Dendritic cell treated with granulocyte-macrophage colony-stimulating factor and Interleukin-4, amounts not matched to agents 40 ng/mL and 50 ng/mL, for 4 days (primary cell): ENCODE measurements at regions not wholly inside any gene's neighbourhood (a gene's known extent, or its start where the extent isn't known, plus 50 kb on each side); places are given as distances from the start of the nearest gene placed in this dataset.
A peak's percentile ranks its signal among the peaks of the same experiment; 100 is the strongest.
"Not testable (repeated sequence)": the region's sequence is repeated elsewhere in the genome, so short reads cannot be mapped to it uniquely, and the experiment has no call there.

Source experiments
- H3K27ac Mint-ChIP-seq: one replicate; pipeline ENCODE4 v1.8.0; 2022; ENCODE audit warnings: mild to moderate bottlenecking, mixed read lengths
- H3K27me3 Mint-ChIP-seq: one replicate; pipeline ENCODE4 v1.8.0; 2022; ENCODE audit warnings: mild to moderate bottlenecking, mixed read lengths
- H3K36me3 Mint-ChIP-seq: one replicate; pipeline ENCODE4 v1.8.0; 2022; ENCODE audit warnings: low read depth, mixed read lengths
- H3K4me1 Mint-ChIP-seq: one replicate; pipeline ENCODE4 v1.8.0; 2022; ENCODE audit warnings: low read depth, mixed read lengths
- H3K4me3 Mint-ChIP-seq: one replicate; pipeline ENCODE4 v1.8.0; 2022; ENCODE audit warnings: mild to moderate bottlenecking, moderate library complexity, mixed read lengths
- H3K9me3 Mint-ChIP-seq: one replicate; pipeline ENCODE4 v1.8.0; 2022; ENCODE audit warnings: mixed read lengths
- intact Hi-C: fragments of 100-400 bp; cut with micrococcal nuclease; formaldehyde crosslinking; loops from one replicate; pipeline ENCODE4 v1.15.0; 2022

DNA sequence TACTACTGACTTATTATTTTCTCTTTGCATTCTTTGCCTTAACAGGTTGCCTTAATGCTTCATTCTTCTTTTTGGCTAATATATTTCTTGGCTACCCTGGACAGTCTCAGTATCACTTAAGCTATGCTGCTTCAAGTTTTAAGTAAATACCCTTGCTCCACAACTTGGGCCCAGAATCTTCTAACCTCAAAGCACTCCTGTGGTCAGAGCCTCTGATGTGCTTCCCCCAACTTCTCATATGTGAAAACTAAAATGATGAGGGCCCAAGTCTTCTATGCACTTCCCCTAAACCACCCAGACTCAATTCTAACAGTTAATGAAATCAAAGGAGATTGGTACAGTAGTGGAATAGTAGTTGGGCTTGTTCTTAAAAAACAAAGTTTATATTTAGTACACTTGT lies 314.1 kb downstream of the PLPP3 start:
- H3K27ac Mint-ChIP-seq, result no peak overlapping the region
- H3K36me3 Mint-ChIP-seq, result peaks cover 8% of the 10 kb centered on the region
- H3K9me3 Mint-ChIP-seq, result peaks cover 10% of the 10 kb centered on the region
- peaks cover 38% of the 10 kb centered on the region for H3K4me1 Mint-ChIP-seq
- H3K27me3 Mint-ChIP-seq, result peaks cover 30% of the 10 kb centered on the region
- intact Hi-C loops, result loop anchor here (2.0 to 10.0 kb wide), 3 partner anchors 16 to 130 kb away; no protein-coding TSS in a partner anchor
- no peak overlapping the region for H3K4me3 Mint-ChIP-seq

DNA sequence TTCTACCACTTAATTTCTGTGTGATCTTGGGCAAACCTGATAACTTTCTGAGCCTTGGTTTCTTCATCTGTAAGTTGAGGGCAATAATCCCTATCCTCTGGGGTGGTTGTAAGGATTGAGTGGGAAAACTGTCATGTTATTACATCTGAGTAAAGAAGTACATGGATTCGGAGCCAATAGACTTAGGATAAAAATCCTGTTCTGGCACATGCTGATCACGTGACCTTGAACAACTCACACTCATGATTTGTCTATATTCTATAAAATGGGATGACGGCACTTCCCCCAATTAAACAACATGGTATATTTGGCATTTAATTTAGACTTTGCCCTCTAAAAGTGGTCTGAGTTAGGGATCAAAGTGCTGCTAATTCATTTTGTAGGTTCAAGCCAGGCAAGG lies 315.5 kb downstream of the PLPP3 start:
- Mint-ChIP-seq H3K4me3 (no peak overlapping the region), H3K27me3 (peaks cover 27% of the 10 kb centered on the region), H3K4me1 (peaks cover 38% of the 10 kb centered on the region), H3K36me3 (peaks cover 12% of the 10 kb centered on the region), H3K27ac (no peak overlapping the region), H3K9me3 (peaks cover 15% of the 10 kb centered on the region)
- intact Hi-C loops, result loop anchor here (2.0 to 10.0 kb wide), 3 partner anchors 15 to 129 kb away; no protein-coding TSS in a partner anchor

DNA sequence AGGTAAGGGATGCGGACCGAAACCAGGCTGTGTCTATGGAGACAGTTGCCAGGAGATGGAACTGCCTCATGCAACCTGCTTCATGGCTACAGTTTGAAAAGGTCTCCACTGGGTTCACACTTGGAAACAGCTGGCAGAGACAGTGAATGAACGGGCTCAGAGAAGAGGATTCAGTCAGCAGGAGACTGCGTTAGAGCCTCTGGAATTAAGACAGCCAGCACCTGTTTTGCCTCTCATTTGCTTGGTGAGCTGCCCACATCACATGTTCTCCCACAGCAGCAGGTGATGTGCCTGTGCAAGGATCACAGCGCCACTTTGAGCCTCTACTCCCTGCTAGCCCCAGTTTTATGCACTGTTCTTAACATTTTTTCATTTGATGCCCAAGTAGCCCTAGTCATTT lies 321.0 kb downstream of the PLPP3 start:
- Mint-ChIP-seq H3K27ac (no peak overlapping the region), H3K9me3 (peaks cover 15% of the 10 kb centered on the region), H3K36me3 (peaks cover 12% of the 10 kb centered on the region), H3K4me1 (peaks cover 22% of the 10 kb centered on the region), H3K4me3 (no peak overlapping the region), H3K27me3 (peaks cover 23% of the 10 kb centered on the region)
- intact Hi-C loops, result no loop called here

DNA sequence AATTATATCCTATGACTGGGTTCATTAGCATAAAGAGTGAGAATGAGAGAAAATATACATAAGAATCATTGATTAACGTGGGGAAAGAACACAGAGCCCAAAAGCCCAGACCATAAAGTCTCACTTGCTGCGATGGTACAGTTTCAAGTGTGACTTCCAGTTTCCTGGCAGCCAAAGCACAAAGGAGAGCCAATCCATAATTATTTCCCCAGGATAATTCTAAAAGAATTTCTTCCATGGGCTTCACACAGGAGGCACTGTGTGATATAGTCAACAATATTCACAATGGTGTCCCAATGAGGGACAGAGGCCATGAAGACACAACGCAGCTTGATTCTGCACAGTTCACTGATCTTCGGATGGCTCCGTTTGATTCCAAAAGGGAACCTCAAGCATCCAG lies 321.6 kb downstream of the PLPP3 start:
- intact Hi-C loops, result no loop called here
- peaks cover 22% of the 10 kb centered on the region for H3K4me1 Mint-ChIP-seq

DNA sequence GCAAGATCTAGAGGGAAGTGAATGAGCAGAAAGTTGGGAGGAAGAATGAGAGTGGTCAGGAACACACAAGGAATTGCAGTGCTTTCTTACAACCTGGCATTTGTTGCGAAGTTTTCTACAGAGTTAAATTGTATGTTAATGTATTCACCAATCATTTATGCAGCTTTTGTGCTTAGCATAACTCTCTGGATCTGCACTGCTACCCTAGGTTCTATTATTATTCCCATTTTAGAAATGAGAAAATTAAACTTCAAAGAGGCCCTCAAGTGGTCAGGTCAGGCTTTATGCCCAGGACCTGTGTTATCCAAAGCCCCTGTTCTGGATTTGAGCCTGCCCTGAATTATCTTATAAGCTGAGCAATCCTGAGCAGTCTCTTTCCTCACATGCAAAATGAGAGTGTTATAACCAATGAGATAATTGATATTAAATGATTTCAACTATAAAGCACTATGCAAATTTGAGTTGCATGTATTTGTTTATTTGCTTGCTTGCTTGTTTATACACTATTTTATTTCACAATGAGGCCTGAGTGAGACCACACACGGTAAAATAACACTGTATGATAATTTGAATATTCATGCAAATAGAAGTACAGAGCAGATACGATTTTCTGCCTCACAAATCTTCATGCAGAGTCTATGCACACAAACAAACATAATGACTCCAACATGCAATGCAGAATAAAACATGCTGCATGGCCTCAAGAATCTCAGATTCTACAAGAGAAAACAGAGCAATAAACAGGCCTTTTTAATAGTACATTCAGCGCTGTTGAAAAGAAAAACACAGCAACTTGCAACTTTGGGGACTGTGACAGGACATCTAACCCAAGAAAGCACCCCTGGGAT lies 323.0 kb downstream of the PLPP3 start:
- Mint-ChIP-seq H3K27me3 (peaks cover 18% of the 10 kb centered on the region), H3K36me3 (peaks cover 12% of the 10 kb centered on the region), H3K27ac (peak overlapping the region; percentile 78), H3K4me1 (peaks cover 22% of the 10 kb centered on the region), H3K9me3 (peaks cover 15% of the 10 kb centered on the region), H3K4me3 (no peak overlapping the region)
- intact Hi-C loops, result no loop called here

More for the DNA sequence above, 321.6 kb downstream of the PLPP3 start:
- Mint-ChIP-seq H3K4me3 (no peak overlapping the region), H3K27ac (no peak overlapping the region), H3K9me3 (peaks cover 15% of the 10 kb centered on the region), H3K27me3 (peaks cover 23% of the 10 kb centered on the region), H3K36me3 (peaks cover 12% of the 10 kb centered on the region)

DNA sequence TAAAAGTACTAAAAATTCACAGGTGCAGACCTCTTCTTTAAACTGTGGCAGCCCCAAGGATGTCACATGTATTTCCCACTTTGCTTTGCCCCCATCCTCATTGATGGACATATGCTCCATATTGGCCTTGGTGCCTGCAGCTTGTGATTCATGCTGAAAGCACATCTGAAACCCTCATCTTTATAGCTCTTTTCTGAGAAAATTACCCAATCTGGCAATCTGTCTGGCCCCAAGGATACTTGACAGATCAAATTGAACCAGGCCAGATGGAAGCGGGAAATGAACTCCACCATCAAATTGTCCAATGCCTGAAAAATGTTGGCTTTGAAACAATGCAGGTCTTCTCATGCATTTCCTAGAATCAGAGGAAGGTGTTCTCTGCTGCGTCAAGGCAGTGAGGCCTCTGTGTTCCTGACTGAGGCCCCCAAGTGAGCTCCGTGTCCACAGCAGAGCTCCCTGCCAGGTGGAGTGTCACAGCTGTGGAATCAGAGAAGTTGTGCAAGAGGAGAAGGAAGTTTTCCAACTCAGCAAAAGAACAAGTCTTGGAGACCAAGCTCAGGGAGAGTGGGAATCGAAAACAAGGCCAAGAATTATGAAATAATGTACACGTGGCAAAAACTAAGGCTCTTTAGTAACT lies 323.7 kb downstream of the PLPP3 start:
- peaks cover 14% of the 10 kb centered on the region for H3K27me3 Mint-ChIP-seq
- intact Hi-C loops, result no loop called here
- H3K4me1 Mint-ChIP-seq, result peaks cover 22% of the 10 kb centered on the region
- H3K9me3 Mint-ChIP-seq, result peaks cover 9% of the 10 kb centered on the region
- H3K27ac Mint-ChIP-seq, result peak overlapping the region; percentile 78
- H3K36me3 Mint-ChIP-seq, result peaks cover 8% of the 10 kb centered on the region
- H3K4me3 Mint-ChIP-seq, result no peak overlapping the region

DNA sequence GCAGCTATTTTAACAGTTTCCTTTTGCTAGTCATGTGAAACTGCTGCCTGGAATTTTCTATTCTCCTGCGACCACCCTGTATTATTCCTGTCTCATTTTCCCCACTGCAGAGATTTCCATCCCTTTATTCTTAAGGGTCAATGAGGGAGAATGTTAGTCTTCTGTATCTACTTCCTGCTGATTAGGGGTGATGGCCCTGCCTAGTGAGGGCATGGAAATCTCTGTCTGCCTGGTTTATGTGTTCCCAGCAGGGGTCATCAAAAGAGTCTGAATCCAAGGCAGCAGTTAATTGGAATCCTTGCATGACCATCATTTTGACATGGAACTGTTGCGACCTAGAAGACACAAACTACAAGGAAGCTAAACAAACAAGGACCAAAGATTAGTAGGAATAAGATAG lies 325.2 kb downstream of the PLPP3 start:
- Mint-ChIP-seq H3K27ac (no peak overlapping the region), H3K36me3 (no peaks in the 10 kb centered on the region), H3K27me3 (peaks cover 9% of the 10 kb centered on the region), H3K9me3 (no peaks in the 10 kb centered on the region), H3K4me3 (no peak overlapping the region), H3K4me1 (peaks cover 22% of the 10 kb centered on the region)
- intact Hi-C loops, result no loop called here

DNA sequence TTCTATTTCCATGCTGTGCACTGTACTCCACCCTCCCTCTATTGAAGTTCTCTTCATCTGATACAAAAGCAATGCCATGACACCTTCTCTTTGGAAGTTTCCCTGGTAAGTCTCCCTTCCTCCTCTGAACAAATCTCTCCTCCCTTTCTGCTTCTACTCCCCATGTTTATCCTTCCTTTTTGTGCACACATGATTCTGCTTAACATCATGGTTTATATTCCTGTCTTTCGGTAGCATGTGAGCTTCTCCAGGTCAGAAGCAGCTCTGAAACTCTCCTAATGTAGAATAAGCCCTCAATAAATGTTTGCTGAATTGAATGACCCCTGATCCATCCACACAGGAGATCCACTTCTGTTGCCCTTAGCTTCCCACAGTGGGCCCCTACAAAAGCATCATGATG lies 328.6 kb downstream of the PLPP3 start:
- Mint-ChIP-seq H3K4me3 (no peak overlapping the region), H3K27me3 (no peaks in the 10 kb centered on the region), H3K27ac (no peak overlapping the region), H3K9me3 (no peaks in the 10 kb centered on the region), H3K4me1 (peaks cover 16% of the 10 kb centered on the region), H3K36me3 (no peaks in the 10 kb centered on the region)
- intact Hi-C loops, result no loop called here

DNA sequence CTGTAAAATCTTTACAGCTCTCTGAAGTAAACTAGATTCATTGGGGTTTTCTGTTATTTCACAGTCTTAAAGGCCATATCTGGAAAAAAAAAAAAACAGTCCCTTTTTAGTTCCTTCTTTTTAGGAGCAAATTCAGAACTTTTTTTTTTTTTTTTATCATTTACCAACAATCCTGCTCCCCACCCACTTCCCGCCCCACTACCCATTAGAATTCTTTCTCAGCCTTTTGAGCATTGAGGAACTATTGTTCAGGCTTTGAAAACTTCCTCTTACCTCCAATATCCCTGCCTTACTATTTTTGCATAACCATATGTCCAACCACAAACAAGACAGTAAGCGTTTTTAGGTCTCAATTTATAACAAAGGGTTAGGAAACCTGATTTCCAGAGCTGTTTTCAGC lies 330.1 kb downstream of the PLPP3 start:
- intact Hi-C loops, result loop anchor here (2.0 to 10.0 kb wide), 3 partner anchors 16 to 46 kb away; no protein-coding TSS in a partner anchor

DNA sequence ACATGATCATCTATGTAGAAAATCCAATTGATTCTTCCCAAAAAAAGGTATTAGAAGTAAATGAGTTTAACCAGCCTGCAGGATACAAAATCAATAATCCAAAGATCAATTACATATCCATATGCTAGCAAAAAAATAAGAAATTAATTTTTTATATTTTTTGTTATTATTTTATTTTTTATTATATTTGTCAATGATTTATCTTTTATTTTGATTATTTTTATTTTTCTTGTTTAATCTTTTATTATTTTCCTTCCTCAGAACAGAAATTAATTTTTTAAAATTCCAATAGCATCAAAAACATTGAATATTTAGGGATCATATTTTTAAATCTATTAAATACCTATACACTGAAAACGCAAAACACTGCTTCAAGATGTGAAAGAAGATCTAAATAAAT lies 331.2 kb downstream of the PLPP3 start:
- no peaks in the 10 kb centered on the region for H3K36me3 Mint-ChIP-seq
- H3K4me3 Mint-ChIP-seq, result no peak overlapping the region
- H3K4me1 Mint-ChIP-seq, result peaks cover 5% of the 10 kb centered on the region
- H3K27ac Mint-ChIP-seq, result no peak overlapping the region
- intact Hi-C loops, result loop anchor here (2.0 to 10.0 kb wide), 3 partner anchors 17 to 47 kb away; no protein-coding TSS in a partner anchor
- H3K9me3 Mint-ChIP-seq, result no peaks in the 10 kb centered on the region
- no peaks in the 10 kb centered on the region for H3K27me3 Mint-ChIP-seq

More for the DNA sequence above, 330.1 kb downstream of the PLPP3 start:
- peaks cover 5% of the 10 kb centered on the region for H3K4me1 Mint-ChIP-seq
- H3K36me3 Mint-ChIP-seq, result no peaks in the 10 kb centered on the region
- H3K9me3 Mint-ChIP-seq, result no peaks in the 10 kb centered on the region
- H3K27me3 Mint-ChIP-seq, result no peaks in the 10 kb centered on the region
- no peak overlapping the region for H3K4me3 Mint-ChIP-seq
- no peak overlapping the region for H3K27ac Mint-ChIP-seq

DNA sequence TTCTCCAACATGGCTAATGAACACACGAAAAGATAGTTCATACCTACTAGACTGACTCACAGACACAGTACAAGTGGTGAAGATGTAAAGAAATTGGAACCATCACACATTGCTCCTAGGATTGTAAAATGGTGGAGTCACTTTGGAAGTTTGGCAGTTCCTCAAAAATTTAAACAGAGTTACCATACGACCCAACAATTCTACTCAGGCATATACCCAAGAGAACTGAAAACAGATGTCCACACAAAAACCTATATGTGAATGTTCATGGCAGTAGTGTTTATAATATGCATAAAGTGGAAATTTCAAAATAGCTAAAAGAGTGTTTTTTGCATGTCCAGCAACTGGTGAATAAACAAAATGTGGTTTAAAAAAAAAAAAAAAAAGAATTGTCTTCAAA lies 332.6 kb downstream of the PLPP3 start:
- intact Hi-C loops, result loop anchor here (10.0 kb wide), 1 partner anchor 48 kb away; no protein-coding TSS in a partner anchor
- H3K4me3 Mint-ChIP-seq, H3K27me3 Mint-ChIP-seq, H3K9me3 Mint-ChIP-seq, H3K27ac Mint-ChIP-seq, H3K36me3 Mint-ChIP-seq, H3K4me1 Mint-ChIP-seq: not testable (repeated sequence)

DNA sequence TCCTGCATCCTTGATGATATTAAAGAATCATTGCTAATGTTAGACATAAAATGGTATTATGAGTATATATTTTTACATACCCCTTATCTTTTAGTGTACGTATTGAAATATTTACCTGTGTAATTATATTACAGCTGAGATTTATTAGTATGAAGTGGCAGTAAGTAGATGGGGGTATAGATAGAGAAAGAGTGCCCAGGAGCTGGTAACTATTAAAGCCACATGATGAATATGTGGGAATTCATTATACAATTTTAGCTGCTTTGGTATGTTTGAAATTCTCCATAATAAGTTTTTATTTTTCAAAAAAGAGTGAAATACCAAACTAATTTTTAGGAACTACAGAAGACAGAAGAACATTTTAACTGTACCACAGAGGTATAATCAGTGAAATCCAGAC lies 339.0 kb downstream of the PLPP3 start:
- Mint-ChIP-seq H3K4me3 (no peak overlapping the region), H3K27me3 (peaks cover 12% of the 10 kb centered on the region), H3K27ac (no peak overlapping the region), H3K4me1 (no peaks in the 10 kb centered on the region), H3K9me3 (peaks cover 5% of the 10 kb centered on the region), H3K36me3 (no peaks in the 10 kb centered on the region)
- intact Hi-C loops, result loop anchor here (10.0 kb wide), 1 partner anchor 54 kb away; no protein-coding TSS in a partner anchor

DNA sequence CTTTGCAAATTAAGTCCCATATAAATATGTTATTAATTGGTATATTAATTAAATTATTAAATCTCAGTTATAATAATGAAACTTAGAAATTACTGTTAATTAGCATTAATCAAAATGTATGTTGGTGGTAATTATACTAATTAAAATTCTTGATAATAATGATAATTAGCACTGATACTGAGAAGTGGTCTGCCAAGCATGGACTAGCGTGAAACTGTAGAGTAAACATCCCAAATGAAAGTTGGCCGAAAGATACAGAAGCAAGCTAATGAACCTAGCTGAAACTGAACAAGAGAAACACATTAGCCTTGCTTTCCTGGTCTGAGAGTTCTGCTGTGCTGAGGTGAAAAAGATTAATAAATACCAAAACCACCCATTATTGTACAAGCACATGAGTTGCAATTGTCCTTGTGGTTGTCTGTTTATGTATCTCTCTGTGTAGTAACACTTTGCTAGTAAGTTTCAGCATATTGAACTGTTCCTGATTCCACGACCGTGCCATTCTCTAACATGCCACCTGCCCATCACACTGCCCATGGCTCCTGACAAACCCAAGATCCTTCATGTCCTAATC lies 341.8 kb downstream of the PLPP3 start:
- no peaks in the 10 kb centered on the region for H3K4me1 Mint-ChIP-seq
- intact Hi-C loops, result no loop called here
- no peak overlapping the region for H3K4me3 Mint-ChIP-seq

DNA sequence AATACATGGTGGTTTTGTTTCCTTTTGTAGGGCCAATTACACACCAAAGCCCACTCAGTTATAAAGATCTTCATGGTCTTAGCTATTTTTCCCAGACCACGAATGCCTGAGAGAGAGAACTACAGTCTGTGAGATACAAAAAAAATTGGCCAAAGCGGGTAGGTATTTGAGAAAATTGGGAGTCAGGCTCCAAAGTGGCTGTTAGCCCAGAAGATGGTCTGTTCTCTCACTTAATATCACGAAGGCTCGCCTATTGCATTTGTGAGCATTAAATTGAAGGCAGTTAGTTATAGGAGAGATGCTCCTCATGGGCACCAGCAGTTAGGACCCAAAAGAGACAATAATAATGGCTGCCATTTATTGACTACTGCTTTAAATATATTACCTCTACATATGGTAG lies 342.7 kb downstream of the PLPP3 start:
- Mint-ChIP-seq H3K27me3 (peaks cover 19% of the 10 kb centered on the region), H3K9me3 (no peaks in the 10 kb centered on the region), H3K36me3 (no peaks in the 10 kb centered on the region), H3K4me3 (no peak overlapping the region), H3K27ac (no peak overlapping the region), H3K4me1 (peaks cover 3% of the 10 kb centered on the region)
- intact Hi-C loops, result no loop called here

More for the DNA sequence above, 341.8 kb downstream of the PLPP3 start:
- Mint-ChIP-seq H3K27ac (no peak overlapping the region), H3K9me3 (peaks cover 2% of the 10 kb centered on the region), H3K27me3 (peaks cover 16% of the 10 kb centered on the region), H3K36me3 (no peaks in the 10 kb centered on the region)
